ENCODE measurements at regions not wholly inside any gene's neighbourhood (a gene's known extent, or its start where the extent isn't known, plus 50 kb on each side); places are given as distances from the start of the nearest gene placed in this dataset.

DNA sequence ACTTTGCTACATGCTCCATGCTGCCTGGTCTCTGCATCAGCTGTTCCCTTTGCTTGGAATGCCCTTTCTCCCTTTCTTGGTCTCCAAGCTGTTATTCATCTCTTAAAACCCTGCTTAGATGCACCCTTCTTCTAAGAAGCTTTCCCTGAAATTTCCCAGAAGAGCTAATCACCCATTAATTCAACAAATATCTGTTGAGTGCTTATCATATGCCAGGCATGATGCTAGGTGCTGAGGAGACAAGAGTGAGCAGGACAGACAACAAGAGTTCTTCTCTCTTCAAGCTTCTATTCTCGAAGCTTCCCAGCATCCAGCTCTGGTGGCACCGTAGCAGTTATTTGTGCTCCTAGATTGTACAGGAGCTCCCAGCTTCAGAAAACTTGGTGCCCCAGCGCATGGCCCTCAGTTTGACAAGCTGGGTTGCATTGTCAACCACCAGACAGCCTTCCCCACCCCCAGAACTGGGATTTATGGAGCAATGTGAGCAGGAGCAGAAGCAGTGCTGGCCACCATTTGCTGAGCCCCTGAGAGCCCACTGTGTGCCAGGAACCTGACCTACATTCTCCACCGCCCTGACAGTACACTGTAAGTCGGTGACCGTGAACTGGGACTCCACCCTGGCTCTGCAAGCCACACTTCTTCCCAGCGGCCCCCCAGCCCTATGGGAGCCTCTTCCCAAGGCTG lies 68.0 kb upstream of the ACOT11 start:
- TF ChIP-seq, protein P1, sequence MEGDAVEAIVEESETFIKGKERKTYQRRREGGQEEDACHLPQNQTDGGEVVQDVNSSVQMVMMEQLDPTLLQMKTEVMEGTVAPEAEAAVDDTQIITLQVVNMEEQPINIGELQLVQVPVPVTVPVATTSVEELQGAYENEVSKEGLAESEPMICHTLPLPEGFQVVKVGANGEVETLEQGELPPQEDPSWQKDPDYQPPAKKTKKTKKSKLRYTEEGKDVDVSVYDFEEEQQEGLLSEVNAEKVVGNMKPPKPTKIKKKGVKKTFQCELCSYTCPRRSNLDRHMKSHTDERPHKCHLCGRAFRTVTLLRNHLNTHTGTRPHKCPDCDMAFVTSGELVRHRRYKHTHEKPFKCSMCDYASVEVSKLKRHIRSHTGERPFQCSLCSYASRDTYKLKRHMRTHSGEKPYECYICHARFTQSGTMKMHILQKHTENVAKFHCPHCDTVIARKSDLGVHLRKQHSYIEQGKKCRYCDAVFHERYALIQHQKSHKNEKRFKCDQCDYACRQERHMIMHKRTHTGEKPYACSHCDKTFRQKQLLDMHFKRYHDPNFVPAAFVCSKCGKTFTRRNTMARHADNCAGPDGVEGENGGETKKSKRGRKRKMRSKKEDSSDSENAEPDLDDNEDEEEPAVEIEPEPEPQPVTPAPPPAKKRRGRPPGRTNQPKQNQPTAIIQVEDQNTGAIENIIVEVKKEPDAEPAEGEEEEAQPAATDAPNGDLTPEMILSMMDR (conservative IDR thresholded peaks at IDR 0.05), result no peak
- no peak overlapping the region for H3K27ac ChIP-seq

- no peak overlapping the region for H3K27ac ChIP-seq
- TF ChIP-seq, protein P1 (conservative IDR thresholded peaks at IDR 0.05), result no peak
These were observed 68.8 kb upstream of the ACOT11 start for GRCh38 chr1:54479251-54479650.

DNA sequence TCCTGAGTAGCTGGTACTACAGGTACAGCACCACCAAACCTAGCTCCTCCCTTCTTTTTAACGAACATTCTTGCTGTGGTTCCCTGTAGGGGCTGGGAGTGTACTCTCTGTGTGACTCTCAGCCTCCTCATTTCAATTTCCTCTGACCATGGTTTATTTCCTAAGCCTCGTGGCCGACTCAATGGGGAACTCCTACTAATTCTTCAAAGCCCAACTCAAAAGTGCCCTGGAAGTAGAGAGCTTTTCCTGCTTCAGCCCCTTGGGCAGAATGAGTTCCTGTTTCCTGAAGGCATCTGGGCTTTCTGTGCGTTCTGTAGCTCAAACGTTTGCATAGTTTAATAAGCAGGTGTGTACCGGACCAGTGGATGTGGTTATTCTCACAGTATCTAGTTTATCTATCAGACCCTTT lies 70.9 kb upstream of the ACOT11 start:
- no peak overlapping the region for H3K27ac ChIP-seq
- TF ChIP-seq, protein P1 (conservative IDR thresholded peaks at IDR 0.05), result no peak

DNA sequence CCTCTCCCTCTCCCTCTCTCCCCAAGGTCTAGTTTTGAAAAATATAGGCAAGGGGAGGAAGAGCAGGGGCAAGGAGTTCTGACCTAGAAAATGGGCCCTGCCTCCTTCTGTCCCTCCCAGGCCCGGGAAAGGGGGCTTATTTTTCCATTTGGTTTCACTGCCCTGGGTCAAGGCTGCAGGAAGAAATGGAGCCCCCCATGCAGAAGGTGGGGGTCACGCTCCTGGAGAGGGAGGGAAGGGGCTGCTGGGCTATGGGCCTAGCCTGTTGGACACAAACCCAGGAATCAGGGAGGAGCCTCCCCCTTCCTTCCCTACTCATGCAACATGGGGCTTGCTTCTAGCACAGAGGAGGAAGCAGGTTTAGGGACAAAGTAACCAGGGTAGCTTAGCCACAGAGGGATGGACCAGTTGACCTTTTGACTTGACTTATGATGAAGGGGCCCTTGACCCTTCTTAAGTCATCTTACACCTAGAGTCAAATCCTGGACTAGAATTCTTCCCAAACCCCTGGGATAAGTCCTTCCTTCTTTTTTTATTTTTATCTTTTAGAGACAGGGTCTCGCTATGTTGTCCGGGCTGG lies 70.4 kb upstream of the SSBP3 start:
- no peak overlapping the region for H3K27ac ChIP-seq
- TF ChIP-seq, protein P1 (conservative IDR thresholded peaks at IDR 0.05), result no peak

GRCh38 chr1:54475946-54476516 lies 69.8 kb upstream of the SSBP3 start:
- H3K27ac ChIP-seq, result no peak overlapping the region
- TF ChIP-seq, protein P1 (conservative IDR thresholded peaks at IDR 0.05), result no peak

DNA sequence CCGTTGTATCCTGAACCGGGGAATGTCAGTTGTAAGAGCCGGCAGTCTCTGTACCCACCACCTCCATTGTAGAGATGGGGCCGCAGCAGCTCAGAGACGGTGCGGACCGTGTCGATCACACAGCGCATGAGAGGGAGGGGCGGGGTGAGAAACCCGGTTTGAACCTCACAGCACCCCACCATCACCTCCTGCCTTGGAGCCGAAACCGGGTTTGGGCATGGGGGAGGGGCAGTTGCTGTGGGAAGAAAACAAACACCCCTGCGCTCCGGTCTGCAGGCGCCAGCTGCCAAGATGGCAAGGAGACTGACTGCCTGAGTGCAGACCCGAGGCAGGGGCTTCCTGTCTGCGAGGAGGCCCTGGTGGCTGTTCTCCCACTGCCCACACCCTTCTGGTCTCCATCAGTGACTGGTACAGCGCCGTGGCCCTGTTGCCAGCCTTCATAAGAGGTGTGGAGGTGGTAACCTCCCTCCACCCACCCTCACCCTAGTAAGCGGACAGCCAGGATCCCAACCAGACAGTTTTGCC lies 69.2 kb upstream of the SSBP3 start:
- no peak overlapping the region for H3K27ac ChIP-seq
- TF ChIP-seq, protein P1 (conservative IDR thresholded peaks at IDR 0.05), result no peak

Measured in VCaP (cell line).